Right lobe of liver (tissue), 6 donors: ENCODE measurements at regions not wholly inside any gene's neighbourhood (a gene's known extent, or its start where the extent isn't known, plus 50 kb on each side); places are given as distances from the start of the nearest gene placed in this dataset.

Source experiments
- ATAC-seq, 4 donors: fragments of 200-7000 bp; cut with Tn5 transposase; one replicate each; pipeline ENCODE4 v1.9.1; 2020; ENCODE audit warnings: mild to moderate bottlenecking in 4 of 4, moderate library complexity in 4 of 4
- DNase-seq, 3 donors: peaks; one replicate each; pipeline ENCODE4 v3.0.0-alpha.2; 2020
- H3K27ac ChIP-seq, 3 donors: fragments of 200-600 bp; one replicate each; pipeline ENCODE4 v1.8.0; 2022
- H3K27me3 ChIP-seq, 2 donors: fragments of 200-600 bp; one replicate each; pipeline ENCODE4 v1.8.0; 2022
- H3K36me3 ChIP-seq, 4 donors: fragments of 200-600 bp; sonication (generic) in 1 of 4; one replicate each; pipeline versions ENCODE4 v1.5.1 to v1.8.0; 2017 to 2022; ENCODE audit warnings: control low read depth in 1 of 4
- H3K4me1 ChIP-seq, 4 donors: fragments of 200-600 bp; sonication (generic) in 1 of 4; one replicate each; pipeline versions ENCODE4 v1.5.1 to v1.8.0; 2017 to 2022; ENCODE audit warnings: control low read depth in 1 of 4
- H3K4me3 ChIP-seq, 3 donors: fragments of 200-600 bp; one replicate each; pipeline ENCODE4 v1.8.0; 2022
- H3K9me3 ChIP-seq, 4 donors: fragments of 200-600 bp; sonication (generic) in 1 of 4; one replicate each; pipeline versions ENCODE4 v1.5.1 to v1.8.0; 2017 to 2022; ENCODE audit warnings: control low read depth in 1 of 4
- POLR2A ChIP-seq: fragments of 450-650 bp; IDR thresholded peaks from one replicate; pipeline ENCODE4 v1.6.1; 2017; ENCODE audit warnings: antibody characterized with exemption, mild to moderate bottlenecking
- WGBS: methylation state at CpG from one replicate; pipeline ENCODE4 v1.1.6; 2018; ENCODE audit warnings: low coverage, low lambda C conversion rate; ENCODE audit not compliant: insufficient coverage; ENCODE audit errors: missing lambda C conversion rate; 5-methylcytosine and 5-hydroxymethylcytosine counted together
- intact Hi-C, 2 donors: fragments of 100-400 bp; cut with DNase I; formaldehyde crosslinking; loops; one replicate each; pipeline versions ENCODE4 v1.11.2 to v1.14.1; 2022
- TF ChIP-seq, protein P1 (sequence below), 4 donors: fragments of 200-600 bp in 3 of 4; fragments of 450-650 bp in 1 of 4; IDR thresholded peaks; one replicate each; pipeline versions ENCODE4 v1.5.1 to v1.8.0; 2016 to 2022; ENCODE audit warnings: antibody characterized with exemption in 4 of 4, mild to moderate bottlenecking in 2 of 4
- donor health status: DM: no; HTN: yes; CAD: no.
- donor health status: DM: no; HTN: no; CAD: no.
- donor health status: DM: no; HTN: no; CAD: no.
- donor health status: DM: no; HTN: yes; CAD: no.
- donor health status: DM: no; HTN: yes; CAD: no.

DNA sequence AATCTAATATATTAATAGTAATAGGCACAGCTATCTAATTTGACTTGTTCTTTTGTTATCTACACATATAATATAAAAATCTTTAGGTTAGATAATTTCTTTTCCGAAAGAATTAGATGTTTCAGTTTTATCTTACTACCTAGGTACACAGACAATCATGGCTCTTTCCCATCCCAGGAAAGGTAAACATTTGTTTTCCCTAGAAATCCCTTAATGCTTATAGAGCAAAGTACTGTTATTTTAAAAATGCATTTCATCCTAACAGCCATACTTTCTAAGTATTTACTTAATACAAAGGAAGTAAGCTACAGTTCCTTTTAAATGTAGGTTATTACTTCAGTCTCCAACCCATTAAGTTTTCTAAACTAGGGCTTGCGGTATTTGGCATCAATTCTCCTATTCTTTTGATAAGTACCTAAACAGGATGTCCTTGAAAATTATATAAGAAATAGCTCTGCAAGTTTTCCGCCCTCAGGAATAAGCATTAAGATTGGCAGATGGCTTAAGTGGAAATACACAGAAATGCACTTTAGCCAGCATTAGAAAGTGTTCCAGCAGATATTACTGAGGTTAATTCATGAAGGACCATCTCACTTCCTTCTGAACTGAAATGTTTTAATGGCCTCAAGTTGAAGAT lies 616.2 kb upstream of the SPRY2 start:
- WGBS: 32% methylated on average over 3 of the region's 3 CpGs
- DNase-seq (no peak), ATAC-seq (no peak)
- intact Hi-C loops: no loop called here
- H3K27ac ChIP-seq: no peak overlapping the region
- H3K36me3 ChIP-seq: no peaks in the 10 kb centered on the region
- H3K27me3 ChIP-seq: no peaks in the 10 kb centered on the region
- TF ChIP-seq, protein P1, sequence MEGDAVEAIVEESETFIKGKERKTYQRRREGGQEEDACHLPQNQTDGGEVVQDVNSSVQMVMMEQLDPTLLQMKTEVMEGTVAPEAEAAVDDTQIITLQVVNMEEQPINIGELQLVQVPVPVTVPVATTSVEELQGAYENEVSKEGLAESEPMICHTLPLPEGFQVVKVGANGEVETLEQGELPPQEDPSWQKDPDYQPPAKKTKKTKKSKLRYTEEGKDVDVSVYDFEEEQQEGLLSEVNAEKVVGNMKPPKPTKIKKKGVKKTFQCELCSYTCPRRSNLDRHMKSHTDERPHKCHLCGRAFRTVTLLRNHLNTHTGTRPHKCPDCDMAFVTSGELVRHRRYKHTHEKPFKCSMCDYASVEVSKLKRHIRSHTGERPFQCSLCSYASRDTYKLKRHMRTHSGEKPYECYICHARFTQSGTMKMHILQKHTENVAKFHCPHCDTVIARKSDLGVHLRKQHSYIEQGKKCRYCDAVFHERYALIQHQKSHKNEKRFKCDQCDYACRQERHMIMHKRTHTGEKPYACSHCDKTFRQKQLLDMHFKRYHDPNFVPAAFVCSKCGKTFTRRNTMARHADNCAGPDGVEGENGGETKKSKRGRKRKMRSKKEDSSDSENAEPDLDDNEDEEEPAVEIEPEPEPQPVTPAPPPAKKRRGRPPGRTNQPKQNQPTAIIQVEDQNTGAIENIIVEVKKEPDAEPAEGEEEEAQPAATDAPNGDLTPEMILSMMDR (IDR thresholded peaks at IDR 0.05): no peak
- TF ChIP-seq POLR2A: no peak
- H3K9me3 ChIP-seq: no peaks in the 10 kb centered on the region
- no peaks in the 10 kb centered on the region for H3K4me1 ChIP-seq
- no peak overlapping the region for H3K4me3 ChIP-seq

DNA sequence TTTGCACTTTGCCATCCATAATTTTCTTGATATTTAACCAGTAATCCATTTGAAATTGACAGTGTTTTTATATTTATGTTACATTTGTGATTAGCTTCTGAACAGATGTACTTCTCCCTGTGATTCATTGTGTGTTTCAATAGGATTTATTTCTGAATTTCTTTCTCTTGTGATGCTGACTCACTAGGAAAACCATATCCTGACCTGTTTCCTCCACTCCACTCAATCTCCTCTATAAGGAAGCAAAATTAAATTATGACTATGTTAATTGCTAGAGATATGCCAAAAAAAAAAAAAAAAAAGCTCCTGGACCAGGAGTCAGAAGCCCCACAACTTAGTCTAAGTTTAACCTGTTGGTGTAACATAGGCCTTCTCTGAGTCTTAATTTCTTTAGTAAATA lies 614.6 kb upstream of the SPRY2 start:
- TF ChIP-seq, protein P1 (IDR thresholded peaks at IDR 0.05): no peak
- no peak for TF ChIP-seq POLR2A
- DNase-seq: no peak
- H3K27me3 ChIP-seq: no peaks in the 10 kb centered on the region
- no peak overlapping the region for H3K27ac ChIP-seq
- H3K4me3 ChIP-seq: no peak overlapping the region
- intact Hi-C loops: no loop called here
- H3K4me1 ChIP-seq: no peaks in the 10 kb centered on the region
- H3K9me3 ChIP-seq: no peaks in the 10 kb centered on the region
- no peaks in the 10 kb centered on the region for H3K36me3 ChIP-seq
- no peak for ATAC-seq

DNA sequence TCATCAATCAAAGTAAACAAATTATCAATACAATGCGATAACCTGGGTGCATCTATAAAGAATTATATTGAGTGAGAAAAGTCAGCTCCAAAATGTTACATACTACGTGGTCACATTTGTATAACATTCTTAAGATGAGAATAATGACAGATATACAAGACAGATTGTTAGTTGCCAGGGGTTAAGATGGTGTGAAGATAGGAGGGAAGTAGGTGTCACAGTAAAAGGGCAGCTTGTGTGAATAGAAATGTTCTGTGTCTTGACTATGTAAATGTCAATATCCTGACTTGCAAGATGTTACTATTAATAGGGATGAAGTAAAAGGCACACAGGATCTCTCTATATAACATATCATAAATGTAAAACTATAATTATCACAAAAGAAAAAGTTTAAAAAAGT lies 611.2 kb upstream of the SPRY2 start:
- no peaks in the 10 kb centered on the region for H3K4me1 ChIP-seq
- H3K27me3 ChIP-seq: no peaks in the 10 kb centered on the region
- no peak overlapping the region for H3K4me3 ChIP-seq
- ATAC-seq (no peak), DNase-seq (no peak)
- H3K9me3 ChIP-seq: no peaks in the 10 kb centered on the region
- no peak for TF ChIP-seq POLR2A
- TF ChIP-seq, protein P1 (IDR thresholded peaks at IDR 0.05): no peak
- no peaks in the 10 kb centered on the region for H3K36me3 ChIP-seq
- no peak overlapping the region for H3K27ac ChIP-seq
- intact Hi-C loops: no loop called here
- WGBS: 73% methylated on average over 2 of the region's 2 CpGs

DNA sequence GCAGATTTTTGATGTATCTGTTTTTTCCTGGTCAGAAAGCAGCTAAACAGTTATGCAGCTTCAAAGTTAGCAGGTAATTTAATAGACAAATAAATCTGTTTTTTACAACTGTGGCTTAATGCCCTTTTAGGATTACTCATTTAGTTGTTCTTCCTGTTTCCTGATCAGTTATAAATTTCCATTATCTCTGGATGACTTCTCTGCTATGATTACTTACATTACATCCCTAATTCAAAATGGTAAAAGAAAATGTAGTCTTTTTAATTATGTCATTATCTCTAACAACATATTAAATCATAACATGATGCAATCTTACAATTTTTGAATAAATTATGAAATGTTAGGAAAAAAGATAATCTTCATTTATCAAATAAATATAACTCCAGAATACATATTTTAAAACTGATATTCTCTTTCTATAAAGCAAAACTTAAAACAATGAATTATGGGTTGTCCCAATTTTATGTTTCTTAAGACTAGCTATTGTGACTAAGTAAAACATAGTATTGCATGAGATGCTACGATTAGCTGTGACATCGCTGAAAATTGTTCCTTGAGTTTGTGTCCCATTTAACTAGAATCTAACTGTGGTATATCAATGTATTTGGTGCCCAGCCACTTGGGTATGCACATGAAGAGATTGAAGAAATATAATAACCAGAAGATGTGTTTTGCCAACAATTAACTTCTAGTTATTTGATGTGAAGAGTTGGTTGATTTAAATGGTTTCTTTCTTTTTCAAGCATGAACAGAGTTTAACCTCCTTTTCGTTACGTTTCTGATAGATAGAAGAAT lies 605.3 kb upstream of the SPRY2 start:
- DNase-seq (no peak), ATAC-seq (no peak)
- H3K27me3 ChIP-seq: no peaks in the 10 kb centered on the region
- no peaks in the 10 kb centered on the region for H3K9me3 ChIP-seq
- H3K27ac ChIP-seq: no peak overlapping the region
- H3K4me1 ChIP-seq: no peaks in the 10 kb centered on the region
- 53% methylated on average over 4 of the region's 4 CpGs for WGBS
- H3K4me3 ChIP-seq: no peak overlapping the region
- intact Hi-C loops: no loop called here
- TF ChIP-seq POLR2A: no peak
- TF ChIP-seq, protein P1 (IDR thresholded peaks at IDR 0.05): no peak
- H3K36me3 ChIP-seq: no peaks in the 10 kb centered on the region
